22Rv1 (cell line): ENCODE measurements at regions not wholly inside any gene's neighbourhood (a gene's known extent, or its start where the extent isn't known, plus 50 kb on each side); places are given as distances from the start of the nearest gene placed in this dataset.

ENCODE experiments used
- H3K27ac ChIP-seq: fragments of 450-650 bp; 2 replicates; pipeline ENCODE4 v1.5.1; 2017
- CTCF ChIP-seq: fragments of 450-650 bp; IDR thresholded peaks from 2 replicates; pipeline ENCODE4 v1.5.1; 2017; ENCODE audit warnings: mild to moderate bottlenecking
- ZFX ChIP-seq: fragments of 450-650 bp; IDR thresholded peaks from 2 replicates; pipeline ENCODE4 v1.6.1; 2017; ENCODE audit warnings: antibody characterized with exemption, borderline replicate concordance

- no peak overlapping the region for H3K27ac ChIP-seq
- TF ChIP-seq ZFX (no peak), CTCF (no peak)
Measured at GRCh38 chr4:59063015-59063720, 1953.0 kb upstream of the IGFBP7 start.

GRCh38 chr4:59068722-59069418 is 1958.7 kb upstream of the IGFBP7 start:
- H3K27ac ChIP-seq = no peak overlapping the region
- TF ChIP-seq CTCF (no peak), ZFX (no peak)

- TF ChIP-seq ZFX (no peak), CTCF (no peak)
- no peak overlapping the region for H3K27ac ChIP-seq
Measured at GRCh38 chr4:59086410-59086809, 1976.2 kb upstream of the IGFBP7 start.

- H3K27ac ChIP-seq = no peak overlapping the region
- TF ChIP-seq ZFX (no peak), CTCF (no peak)
Measured at GRCh38 chr4:59091146-59092142, 1981.3 kb upstream of the IGFBP7 start.

- no peak overlapping the region for H3K27ac ChIP-seq
- TF ChIP-seq ZFX (no peak), CTCF (no peak; the same call in 1 of the 2 replicates)
Measured at GRCh38 chr4:59094505-59094904, 1984.3 kb upstream of the IGFBP7 start.

- TF ChIP-seq ZFX (no peak), CTCF (no peak)
- H3K27ac ChIP-seq = no peak overlapping the region
Measured at GRCh38 chr4:59102311-59102710, 1992.1 kb upstream of the IGFBP7 start.
